OCI-M1 (cell line): ENCODE measurements at regions not wholly inside any gene's neighbourhood (a gene's known extent, or its start where the extent isn't known, plus 50 kb on each side); places are given as distances from the start of the nearest gene placed in this dataset.
"Not testable (repeated sequence)": the region's sequence is repeated elsewhere in the genome, so short reads cannot be mapped to it uniquely, and the experiment has no call there.

ENCODE experiments used
- DNase-seq: peaks from one replicate; lab custom pipeline; 2025; lab: John Stamatoyannopoulos, UW

DNA sequence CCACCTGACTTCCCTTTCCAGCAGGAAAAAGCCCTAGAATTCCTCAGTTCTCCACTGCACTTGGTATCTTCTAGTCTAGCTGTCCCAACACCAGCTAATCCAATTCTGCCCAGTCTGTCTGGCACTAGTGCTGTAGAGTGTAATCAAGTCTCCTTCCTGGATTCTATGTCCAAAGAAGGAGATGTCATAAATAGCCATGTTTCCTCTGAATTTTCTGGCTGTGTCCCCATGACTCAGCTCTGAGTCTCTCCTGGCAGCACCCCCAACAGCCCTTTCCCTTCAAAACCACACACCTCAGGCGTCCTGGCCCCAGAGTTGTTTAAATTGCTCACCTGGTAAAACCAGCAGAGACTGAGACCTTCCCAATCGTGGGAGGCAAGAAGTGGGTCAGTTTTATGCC lies 197.2 kb downstream of the GRXCR1 start:
- no peak for DNase-seq

DNA sequence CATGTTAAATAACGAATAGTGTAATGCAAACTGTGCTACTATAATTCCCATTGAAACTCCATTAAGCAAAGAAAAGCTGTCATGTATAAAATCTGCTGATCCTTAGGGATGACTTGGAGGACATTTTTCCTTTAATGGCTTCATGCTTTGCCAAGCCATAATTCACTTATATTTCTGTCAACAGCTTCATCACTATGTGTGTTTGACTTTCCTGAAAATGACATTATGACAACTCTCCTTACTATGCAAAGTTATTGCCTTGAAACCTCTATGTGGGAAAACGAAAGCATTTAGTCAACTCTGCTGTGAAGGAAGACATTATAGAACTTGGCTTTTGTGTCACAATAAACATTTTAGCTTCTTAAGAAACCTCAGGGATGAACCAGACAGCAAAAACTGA lies 210.5 kb downstream of the GRXCR1 start:
- peak; percentile 25 for DNase-seq

DNA sequence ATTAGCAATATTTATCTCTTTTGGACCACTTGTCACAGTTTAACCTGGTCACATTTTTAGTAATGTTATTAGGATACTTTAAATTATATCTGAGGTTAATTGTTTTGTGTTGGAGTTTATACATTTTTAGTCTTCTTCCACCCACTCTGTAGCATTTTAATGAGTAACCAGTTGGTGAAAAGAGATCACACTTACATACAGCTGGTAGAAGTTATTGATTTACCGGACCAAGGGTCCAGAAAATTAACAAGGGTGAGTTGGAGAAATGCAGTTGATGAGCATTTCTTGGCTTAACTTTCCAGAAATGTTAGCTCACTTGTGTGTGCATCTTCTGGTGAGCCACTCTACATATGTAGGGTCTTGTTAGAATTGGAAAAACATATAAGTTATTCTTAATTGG lies 219.6 kb downstream of the GRXCR1 start:
- no peak for DNase-seq

DNA sequence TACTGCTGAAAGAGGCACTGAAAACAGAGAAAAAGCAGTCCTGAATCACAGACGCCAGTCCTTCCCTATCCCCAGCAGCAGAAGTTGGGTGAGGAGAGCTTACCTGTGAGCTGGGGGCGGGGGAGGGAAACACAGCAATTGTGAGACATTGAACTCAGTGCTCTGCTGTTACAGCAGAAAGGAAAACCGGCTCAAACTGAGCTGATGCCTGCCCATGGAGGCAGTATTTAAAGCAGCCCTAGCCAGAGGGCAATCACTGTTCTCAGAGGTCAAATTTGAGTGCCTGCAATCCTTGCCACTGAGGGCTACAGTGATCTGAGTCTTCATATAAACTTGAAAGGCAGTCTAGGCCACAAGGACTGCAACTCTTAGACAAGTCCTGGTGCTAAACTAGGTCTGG lies 220.7 kb downstream of the GRXCR1 start:
- DNase-seq: peak; percentile 66

DNA sequence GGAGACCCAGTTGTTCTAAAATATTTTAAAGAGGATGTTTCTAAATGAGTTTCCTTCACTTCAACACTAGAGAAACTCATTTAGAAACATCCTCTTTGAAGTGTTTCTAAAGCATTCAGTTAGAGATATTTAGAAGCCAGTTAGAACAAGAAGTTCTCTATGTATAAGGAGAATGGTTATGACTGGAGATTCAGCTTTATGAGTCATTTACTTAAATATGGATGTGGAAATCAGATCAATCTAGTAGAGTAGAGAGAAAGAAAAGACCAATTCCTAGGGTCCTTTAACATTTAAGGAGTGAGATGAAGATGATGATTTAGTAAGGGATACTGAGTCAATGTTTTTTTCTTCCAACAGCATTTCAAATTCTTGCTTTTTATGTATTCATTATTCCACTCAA lies 234.1 kb downstream of the GRXCR1 start:
- DNase-seq: no peak

DNA sequence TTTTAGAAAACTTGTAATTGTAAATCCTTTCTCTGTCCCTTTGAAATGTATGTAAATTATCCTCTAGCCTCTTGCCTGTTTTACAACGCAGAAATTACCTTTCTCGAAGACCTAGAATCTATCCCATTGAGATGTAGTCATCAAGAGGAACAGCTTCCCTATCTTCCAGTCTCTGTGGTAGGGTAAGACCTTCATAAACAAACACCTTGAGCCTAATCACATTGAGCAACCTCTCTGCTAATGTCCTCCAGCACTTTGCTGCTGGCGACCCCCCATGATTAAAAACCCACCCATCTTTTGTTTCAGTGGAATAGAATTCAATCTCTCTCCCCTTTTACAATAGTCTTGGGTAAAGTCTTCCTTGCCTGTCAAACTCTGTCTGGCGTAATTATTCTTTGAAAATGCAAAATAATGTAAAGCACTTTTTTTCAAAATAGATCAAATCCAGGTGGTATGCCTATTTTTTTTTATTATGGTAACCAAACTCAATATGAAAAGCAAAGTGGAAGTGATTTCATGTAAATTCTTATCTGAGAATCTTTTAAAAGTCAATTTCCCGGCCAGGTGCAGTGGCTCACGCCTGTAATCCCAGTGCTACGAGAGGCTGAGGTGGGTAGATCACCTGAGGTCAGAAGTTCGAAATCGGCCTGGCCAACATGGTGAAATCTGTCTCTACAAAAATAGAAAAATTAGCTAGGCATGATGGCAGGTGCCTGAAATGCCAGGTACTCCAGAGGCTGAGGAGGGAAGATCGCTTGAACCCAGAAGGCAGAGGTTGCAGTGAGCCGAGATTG lies 237.9 kb downstream of the GRXCR1 start:
- DNase-seq: no peak

DNA sequence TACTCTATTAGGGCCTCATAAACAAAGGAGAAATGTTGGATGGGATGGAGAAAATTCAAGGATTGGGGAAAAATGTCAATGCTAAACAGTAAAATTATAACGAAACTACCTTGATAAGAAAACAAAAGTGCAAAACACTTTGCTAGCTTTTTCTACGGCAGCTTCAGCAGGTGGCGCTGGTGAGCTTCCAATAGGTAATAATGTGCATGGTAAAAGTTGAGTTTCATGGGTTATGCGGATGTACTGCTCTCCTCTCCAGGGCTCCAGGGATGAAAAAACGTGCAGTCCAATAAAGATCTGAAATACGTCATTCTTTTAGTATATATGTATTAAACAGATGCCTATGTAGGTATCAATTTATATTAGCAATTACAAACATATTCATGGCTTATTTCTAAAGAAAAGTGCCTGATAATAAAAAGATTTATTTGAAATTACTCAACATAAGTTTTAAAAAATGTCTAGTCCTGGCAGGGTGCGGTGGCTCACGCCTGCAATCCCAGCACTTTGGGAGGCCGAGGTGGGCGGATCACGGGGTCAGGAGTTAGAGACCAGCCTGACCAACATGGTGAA lies 239.6 kb downstream of the GRXCR1 start:
- peak; percentile 82 for DNase-seq

DNA sequence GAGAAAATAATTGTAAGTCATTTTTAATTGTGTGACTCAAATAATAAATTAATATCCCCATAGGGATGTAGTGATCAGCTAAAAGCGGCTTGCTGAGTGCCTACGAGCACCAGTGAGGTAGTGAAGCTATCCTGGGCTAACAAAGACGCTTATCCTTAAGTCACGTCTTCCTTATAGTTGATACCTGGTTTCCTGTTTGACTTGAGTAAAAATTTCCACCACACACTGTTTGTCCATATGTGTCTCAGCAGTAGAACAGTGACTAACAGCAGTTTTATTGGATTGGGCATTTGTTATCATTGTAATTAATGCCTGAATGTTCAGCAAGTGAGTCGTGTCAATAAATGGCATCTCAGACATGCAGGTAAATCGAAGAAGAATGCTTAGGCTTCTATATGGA lies 241.1 kb downstream of the GRXCR1 start:
- DNase-seq: no peak

DNA sequence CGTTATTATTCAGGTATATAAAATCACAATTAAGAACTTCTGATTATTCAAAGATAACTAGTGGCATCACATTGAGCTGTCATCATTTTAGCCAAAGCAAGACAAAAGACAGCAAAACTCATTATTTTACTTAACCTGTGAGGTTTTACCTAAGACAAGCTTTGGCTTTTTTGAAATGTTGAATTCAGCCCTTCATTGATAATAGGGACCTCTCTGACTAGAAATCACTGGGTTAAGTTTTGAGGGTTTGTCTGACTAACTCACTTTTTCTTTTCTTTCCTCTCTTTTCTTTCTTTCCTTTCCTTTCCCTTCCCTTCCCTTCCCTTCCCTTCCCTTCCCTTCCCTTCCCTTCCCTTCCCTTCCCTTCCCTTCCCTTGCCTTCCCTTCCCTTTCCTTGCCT lies 244.2 kb downstream of the GRXCR1 start:
- DNase-seq: no peak

DNA sequence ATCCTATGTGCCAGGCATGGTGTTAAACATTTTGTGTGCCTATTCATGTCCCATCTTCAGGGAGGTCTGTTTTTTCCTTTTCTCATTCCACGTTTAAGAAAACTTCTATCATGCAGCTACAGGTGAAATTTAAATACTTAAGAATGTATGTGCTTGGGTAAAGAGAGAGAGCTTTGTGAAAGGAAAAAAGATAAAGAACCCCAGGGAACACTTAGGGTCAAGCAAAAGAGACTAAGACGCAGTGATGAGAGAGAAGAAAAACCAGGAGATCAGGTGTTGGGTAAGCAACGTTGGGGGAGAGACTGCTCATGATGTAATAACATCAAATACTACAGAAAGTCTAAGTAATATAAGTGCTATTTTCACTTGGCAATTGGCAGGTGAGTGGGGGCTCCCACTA lies 253.7 kb downstream of the GRXCR1 start:
- no peak for DNase-seq

DNA sequence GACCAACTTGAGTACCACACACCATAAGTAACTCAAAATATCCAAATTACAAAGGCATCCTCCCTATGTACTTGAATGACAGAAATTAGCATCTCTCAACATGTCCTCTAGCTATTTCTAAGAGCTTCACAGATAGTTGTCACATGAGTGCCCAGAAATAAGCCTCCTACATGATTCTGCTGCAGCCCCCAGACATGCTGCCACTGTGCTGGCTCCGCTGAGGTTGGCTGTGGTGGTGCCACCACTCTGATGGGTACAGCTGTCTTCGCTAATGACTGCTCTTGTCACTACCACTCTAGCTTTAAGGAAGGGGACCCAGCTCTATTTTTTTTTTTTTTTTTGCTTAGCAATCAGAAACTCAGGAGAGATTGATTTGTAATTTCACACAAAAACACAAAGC lies 256.0 kb downstream of the GRXCR1 start:
- no peak for DNase-seq

DNA sequence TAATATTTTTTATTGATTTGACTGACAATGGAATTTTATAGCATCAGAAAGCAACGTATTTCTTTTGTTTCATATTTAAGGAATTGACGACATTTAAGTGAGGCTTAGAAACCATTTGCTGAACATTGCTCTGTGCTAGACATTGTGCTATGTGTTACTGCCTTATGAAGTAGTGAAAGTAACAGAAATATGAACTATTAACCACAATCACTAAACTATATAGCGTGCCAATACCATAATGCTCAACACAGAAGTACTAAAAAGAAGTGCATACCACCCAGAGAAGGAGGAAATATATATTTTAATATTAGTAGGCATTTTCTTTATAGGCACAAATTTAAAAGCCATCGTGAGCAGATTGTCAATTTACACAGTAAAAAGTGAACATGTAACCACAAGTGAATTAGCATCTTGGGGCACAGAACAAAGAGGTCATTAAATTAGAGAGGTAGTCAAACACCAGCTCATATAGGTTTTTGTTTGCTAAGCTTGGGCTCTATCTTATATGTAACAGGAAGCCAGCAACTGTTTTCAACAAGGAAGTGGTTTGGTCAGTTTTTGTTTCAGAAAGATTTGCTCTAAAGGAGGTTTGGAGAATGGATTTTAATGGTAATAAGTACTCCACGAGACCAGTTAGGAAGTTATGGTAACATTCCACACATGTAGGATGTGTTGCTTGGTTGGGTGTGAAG lies 270.7 kb downstream of the GRXCR1 start:
- peak; percentile 3 for DNase-seq

DNA sequence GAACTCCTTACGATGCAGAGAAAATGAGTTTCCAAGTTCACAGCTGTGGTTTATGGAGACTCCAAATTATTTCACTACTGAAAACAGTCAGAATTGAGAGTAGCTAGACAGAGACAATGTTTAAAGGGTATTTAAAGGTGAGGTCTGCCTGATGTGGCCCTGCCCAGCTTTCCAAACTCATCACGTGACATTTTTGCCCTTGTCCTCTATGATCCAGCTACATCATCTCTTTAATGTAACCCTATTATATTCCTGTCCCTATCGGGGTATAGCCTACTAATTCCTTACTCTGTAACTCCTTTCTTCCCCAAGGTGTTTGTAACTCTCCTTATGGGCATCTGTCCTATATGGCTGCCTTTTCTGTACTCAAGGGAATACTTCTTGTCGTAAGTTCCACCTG lies 297.2 kb downstream of the GRXCR1 start:
- DNase-seq: no peak

DNA sequence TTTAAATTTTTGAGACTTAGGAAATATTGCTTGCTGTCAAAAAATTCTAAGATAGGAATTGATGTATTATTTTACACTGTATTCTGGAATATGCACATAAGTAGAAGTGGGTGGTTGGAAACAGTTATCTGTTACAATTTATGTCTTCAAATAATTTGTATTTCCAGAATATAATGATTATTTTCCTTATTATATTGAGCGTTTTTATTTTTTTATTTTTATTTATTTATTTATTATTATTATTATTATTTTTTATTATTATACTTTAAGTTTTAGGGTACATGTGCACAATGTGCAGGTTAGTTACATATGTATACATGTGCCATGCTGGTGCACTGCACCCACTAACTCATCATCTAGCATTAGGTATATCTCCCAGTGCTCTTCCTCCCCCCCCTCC lies 320.1 kb downstream of the GRXCR1 start:
- not testable (repeated sequence) for DNase-seq

DNA sequence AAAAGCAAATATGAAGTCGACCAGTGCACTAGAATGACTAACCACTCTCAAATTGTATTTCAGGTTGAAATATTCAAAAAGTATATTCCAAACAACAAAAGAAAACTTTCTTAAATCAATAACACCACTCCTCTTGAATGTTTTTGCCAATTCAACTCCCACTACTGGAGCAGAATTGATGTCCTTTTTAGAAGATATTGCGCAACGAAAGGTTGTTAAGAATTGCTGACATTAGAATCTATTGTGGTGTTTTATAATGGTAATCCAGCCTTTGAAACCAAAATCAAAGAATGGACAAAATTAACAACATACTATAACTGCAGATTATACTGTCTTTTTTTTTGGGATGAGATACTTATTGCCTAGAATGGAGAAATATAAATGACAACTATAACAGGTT lies 331.3 kb downstream of the GRXCR1 start:
- peak; percentile 36 for DNase-seq

DNA sequence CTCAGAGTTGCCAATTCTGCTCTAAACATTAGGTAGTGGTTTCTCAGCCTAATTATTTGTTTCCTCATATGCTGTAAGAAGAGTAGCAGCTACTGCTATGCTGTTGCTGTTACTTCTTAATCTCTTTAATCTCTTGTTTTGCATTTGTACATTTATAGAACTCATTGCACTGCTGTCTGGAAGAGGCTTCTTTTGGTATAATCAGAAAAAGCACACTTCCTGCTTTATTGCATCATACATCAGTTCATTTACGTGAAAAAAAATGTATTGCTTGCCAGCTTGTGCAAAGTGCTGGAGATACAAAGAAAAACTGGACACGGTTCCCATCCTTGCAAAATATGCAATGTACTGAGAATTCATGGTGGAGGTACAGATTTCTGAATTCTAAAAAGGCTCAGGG lies 332.0 kb downstream of the GRXCR1 start:
- DNase-seq: peak; percentile 75

DNA sequence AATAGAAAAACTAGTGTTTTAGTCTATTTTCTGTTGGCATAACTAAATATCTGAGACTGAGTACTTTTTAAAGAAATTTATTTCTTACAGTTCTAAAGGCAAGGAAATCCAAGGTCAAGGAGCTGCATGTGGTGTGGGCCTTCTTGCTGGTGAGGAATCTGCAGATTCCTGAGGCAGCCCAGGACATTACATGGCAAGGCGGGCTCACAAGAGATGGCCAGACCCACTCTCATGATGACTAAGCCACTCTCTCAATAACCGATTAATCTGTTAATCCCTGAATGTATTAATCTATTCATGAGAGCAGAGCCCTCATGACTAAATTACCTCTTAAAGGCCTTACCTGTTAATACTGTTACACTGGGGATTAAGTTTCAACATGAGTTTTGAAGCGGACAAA lies 340.8 kb downstream of the GRXCR1 start:
- DNase-seq: no peak

DNA sequence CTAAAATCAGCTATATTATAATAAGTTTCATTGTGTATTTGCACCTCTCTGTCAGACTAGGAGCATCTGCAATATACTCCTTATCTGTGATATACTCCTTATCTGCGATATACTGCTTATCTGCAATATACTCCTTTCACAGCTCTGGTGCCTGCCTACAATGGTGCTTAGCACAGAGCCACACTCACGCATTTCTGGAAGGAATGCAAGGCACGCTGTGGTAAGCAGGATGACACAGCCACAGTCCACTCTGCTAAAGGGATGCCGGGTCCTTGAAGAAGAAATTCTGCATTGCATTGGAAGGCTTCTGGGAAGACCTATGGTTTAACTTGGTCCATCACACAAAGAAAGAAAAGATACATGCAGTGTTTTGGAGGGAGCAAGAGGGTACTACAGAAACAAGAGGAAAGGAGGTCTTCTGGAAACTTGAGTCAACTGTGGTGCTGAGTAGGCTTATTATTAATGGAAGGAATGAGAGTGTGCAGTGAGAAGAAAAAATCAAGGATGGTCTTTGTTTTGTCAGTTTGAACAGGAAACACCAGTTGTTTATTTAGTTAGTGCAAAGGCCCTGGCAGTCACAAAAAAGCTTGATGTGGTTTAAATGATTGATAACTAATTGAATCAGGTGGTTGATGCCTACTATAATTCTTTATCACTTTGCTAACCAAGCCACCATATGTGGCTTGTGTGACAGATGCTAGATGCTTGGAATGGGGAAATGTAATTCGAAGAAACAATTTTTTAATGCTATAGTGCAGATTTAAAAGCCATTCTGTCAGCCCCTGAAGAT lies 342.3 kb downstream of the GRXCR1 start:
- DNase-seq: no peak

DNA sequence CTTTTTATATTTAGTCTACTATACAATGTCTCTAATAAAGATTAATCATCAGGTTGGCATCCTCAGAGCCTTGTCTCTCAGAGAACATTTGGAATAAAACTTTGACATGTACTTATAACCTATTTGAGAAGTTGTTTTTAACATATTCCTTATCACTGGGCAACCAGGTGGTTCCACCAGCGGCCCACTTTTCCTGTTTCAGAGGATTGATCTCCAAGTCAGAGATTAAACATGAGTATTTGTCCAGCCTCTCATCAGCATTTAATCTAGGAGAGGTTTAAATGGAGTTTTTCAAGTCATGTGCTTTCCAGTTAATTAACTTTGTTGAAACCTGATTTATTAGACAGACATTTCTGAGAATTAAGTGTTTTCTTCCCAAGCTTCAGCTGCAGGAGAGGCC lies 345.5 kb downstream of the GRXCR1 start:
- no peak for DNase-seq

DNA sequence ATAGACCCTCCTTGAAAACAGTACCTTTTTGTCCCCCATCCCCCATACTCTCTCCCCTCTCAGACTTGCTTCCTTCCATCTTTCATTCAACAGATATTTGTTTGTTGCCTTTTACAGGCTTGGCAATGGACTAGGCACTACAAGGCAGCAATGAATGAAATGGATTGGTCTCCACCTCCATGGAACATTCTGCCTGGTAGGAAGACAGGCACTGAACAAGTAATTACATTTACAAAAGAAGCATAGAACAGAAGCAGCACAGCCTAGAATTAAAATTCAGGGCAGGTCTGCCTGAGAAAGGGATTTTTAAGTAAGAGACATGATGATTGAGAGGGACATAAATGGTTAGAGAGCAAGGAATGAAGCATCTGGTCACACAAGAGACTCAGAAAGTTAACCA lies 346.1 kb downstream of the GRXCR1 start:
- no peak for DNase-seq

DNA sequence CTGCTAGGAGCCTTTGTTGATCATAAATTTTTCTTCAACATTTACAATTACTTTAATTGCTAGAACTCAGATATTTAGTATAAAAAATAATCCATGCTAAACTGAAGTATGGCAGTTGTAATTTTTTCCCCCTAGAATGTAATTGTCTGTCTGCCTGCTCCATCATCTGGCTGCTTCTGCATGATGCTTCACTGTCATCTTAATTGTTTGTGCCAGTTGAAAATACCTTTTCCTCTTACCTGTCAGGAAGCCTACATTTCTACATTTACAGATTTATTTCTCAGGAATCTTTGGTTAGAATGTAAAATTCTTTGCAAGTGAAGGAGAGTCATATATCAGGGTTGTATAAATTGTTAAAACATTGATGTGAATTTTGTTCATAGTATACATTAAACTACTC lies 348.6 kb downstream of the GRXCR1 start:
- no peak for DNase-seq

DNA sequence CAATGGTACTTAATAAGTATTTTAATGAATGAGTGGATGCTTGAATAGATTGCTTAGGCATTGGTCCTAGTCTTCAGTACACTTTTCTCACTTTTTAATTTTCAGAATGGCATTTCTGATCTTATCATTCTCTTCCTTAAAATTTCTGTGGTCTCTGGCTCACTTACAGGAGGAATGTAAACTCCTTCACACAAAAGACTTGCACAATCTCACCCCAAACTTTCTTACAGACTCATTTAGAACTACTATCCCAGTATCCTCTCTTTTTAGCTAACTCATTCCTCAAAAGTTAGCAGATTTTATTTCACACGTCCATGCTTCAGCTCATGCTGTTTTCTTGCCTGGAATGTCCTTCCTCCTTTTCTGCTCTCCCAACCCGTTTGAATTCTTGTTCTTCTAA lies 350.1 kb downstream of the GRXCR1 start:
- DNase-seq: no peak
